WTC11 (cell line): ENCODE measurements at regions not wholly inside any gene's neighbourhood (a gene's known extent, or its start where the extent isn't known, plus 50 kb on each side); places are given as distances from the start of the nearest gene placed in this dataset.

Experiments
- ATAC-seq: fragments of 200-7000 bp; cut with Tn5 transposase; 2 replicates; pipeline ENCODE4 v1.10.0; 2021; ENCODE audit warnings: mild to moderate bottlenecking, moderate library complexity
- CTCF ChIA-PET: fragments of 300-600 bp; sonication (Branson Sonifier 250); formaldehyde crosslinking; loops from one replicate; lab custom pipeline; 2021; ENCODE audit warnings: antibody characterized with exemption; lab: Charles Lee
- POLR2A ChIA-PET: fragments of 350-600 bp; sonication (Branson Sonifier 250); formaldehyde crosslinking; loops from one replicate; lab custom pipeline; 2021; ENCODE audit warnings: antibody characterized with exemption; lab: Charles Lee
- DNase-seq: peaks from one replicate; pipeline ENCODE4 v3.0.0; 2021; ENCODE audit warnings: low spot score
- H3K27ac Mint-ChIP-seq: 2 replicates; pipeline ENCODE4 v1.8.0; 2021; ENCODE audit warnings: mixed read lengths
- H3K27me3 Mint-ChIP-seq: 2 replicates; pipeline ENCODE4 v1.8.0; 2021; ENCODE audit warnings: low read depth, mild to moderate bottlenecking, moderate library complexity, mixed read lengths
- H3K36me3 Mint-ChIP-seq: 2 replicates; pipeline ENCODE4 v1.8.0; 2021; ENCODE audit warnings: mixed read lengths
- H3K4me1 Mint-ChIP-seq: 2 replicates; pipeline ENCODE4 v1.8.0; 2022; ENCODE audit warnings: mixed read lengths
- H3K4me3 Mint-ChIP-seq: 2 replicates; pipeline ENCODE4 v1.8.0; 2021; ENCODE audit warnings: mild to moderate bottlenecking, moderate library complexity, mixed read lengths
- H3K9me3 Mint-ChIP-seq: 2 replicates; pipeline ENCODE4 v1.8.0; 2021; ENCODE audit warnings: mixed read lengths
- AR ChIP-seq: fragments of 250-450 bp; sonication (Bioruptor Pico); IDR thresholded peaks from 2 replicates; pipeline ENCODE4 v1.9.0; 2021; ENCODE audit warnings: mild to moderate bottlenecking
- E2F4 ChIP-seq: sonication (generic); formaldehyde crosslinking; IDR thresholded peaks from 2 replicates; pipeline ENCODE4 v1.8.1; 2022; ENCODE audit warnings: low read depth, mild to moderate bottlenecking, moderate library complexity, missing genetic modification reagents, borderline replicate concordance
- JUN ChIP-seq: sonication (generic); formaldehyde crosslinking; IDR thresholded peaks from 2 replicates; pipeline ENCODE4 v1.8.0; 2023; ENCODE audit warnings: mild to moderate bottlenecking, missing genetic modification reagents
- NR2C2 ChIP-seq: sonication (generic); formaldehyde crosslinking; IDR thresholded peaks from 2 replicates; pipeline ENCODE4 v1.8.0; 2022; ENCODE audit warnings: mild to moderate bottlenecking, missing genetic modification reagents
- PRRX2 ChIP-seq: fragments of 250-450 bp; sonication (Bioruptor Pico); IDR thresholded peaks from 2 replicates; pipeline ENCODE4 v1.8.0; 2021; ENCODE audit warnings: mild to moderate bottlenecking
- TEAD1 ChIP-seq: sonication (generic); formaldehyde crosslinking; IDR thresholded peaks from 2 replicates; pipeline ENCODE4 v1.8.0; 2022; ENCODE audit warnings: mild to moderate bottlenecking, missing genetic modification reagents
- TP53 ChIP-seq: sonication (generic); formaldehyde crosslinking; IDR thresholded peaks from 2 replicates; pipeline ENCODE4 v1.8.1; 2023; ENCODE audit warnings: mild to moderate bottlenecking, missing genetic modification reagents
- ZNF416 ChIP-seq: fragments of 250-450 bp; sonication (Bioruptor Pico); IDR thresholded peaks from 2 replicates; pipeline ENCODE4 v1.9.0; 2021; ENCODE audit warnings: mild to moderate bottlenecking, inconsistent platforms
- ZNF532 ChIP-seq: fragments of 250-450 bp; sonication (Bioruptor Pico); IDR thresholded peaks from 2 replicates; pipeline ENCODE4 v1.9.0; 2021; ENCODE audit warnings: mild to moderate bottlenecking, borderline replicate concordance
- TF ChIP-seq, protein P1 (sequence below): fragments of 250-450 bp; sonication (Bioruptor Pico); IDR thresholded peaks from 2 replicates; pipeline ENCODE4 v1.8.0; 2021; ENCODE audit warnings: mild to moderate bottlenecking
- TF ChIP-seq, protein P2 (sequence below): sonication (generic); formaldehyde crosslinking; IDR thresholded peaks from 2 replicates; pipeline ENCODE4 v1.8.1; 2023; ENCODE audit warnings: mild to moderate bottlenecking, moderate library complexity, missing genetic modification reagents

- ATAC-seq (no peak), DNase-seq (no peak)
- no peaks in the 10 kb centered on the region for H3K36me3 Mint-ChIP-seq
- no peaks in the 10 kb centered on the region for H3K9me3 Mint-ChIP-seq
- peaks cover 11% of the 10 kb centered on the region for H3K27me3 Mint-ChIP-seq
- H3K4me1 Mint-ChIP-seq: peaks cover 32% of the 10 kb centered on the region
- CTCF ChIA-PET: no interaction called here
- no peak overlapping the region for H3K4me3 Mint-ChIP-seq
- no peak for TF ChIP-seq TEAD1 (CRISPR knock-in tag)
- TF ChIP-seq, protein P1, sequence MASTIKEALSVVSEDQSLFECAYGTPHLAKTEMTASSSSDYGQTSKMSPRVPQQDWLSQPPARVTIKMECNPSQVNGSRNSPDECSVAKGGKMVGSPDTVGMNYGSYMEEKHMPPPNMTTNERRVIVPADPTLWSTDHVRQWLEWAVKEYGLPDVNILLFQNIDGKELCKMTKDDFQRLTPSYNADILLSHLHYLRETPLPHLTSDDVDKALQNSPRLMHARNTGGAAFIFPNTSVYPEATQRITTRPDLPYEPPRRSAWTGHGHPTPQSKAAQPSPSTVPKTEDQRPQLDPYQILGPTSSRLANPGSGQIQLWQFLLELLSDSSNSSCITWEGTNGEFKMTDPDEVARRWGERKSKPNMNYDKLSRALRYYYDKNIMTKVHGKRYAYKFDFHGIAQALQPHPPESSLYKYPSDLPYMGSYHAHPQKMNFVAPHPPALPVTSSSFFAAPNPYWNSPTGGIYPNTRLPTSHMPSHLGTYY (CRISPR knock-in tag): no peak
- POLR2A ChIA-PET: no interaction called here
- no peak overlapping the region for H3K27ac Mint-ChIP-seq
Observed at GRCh38 chr15:87211547-87211946, 1045.0 kb downstream of the NTRK3 start.

DNA sequence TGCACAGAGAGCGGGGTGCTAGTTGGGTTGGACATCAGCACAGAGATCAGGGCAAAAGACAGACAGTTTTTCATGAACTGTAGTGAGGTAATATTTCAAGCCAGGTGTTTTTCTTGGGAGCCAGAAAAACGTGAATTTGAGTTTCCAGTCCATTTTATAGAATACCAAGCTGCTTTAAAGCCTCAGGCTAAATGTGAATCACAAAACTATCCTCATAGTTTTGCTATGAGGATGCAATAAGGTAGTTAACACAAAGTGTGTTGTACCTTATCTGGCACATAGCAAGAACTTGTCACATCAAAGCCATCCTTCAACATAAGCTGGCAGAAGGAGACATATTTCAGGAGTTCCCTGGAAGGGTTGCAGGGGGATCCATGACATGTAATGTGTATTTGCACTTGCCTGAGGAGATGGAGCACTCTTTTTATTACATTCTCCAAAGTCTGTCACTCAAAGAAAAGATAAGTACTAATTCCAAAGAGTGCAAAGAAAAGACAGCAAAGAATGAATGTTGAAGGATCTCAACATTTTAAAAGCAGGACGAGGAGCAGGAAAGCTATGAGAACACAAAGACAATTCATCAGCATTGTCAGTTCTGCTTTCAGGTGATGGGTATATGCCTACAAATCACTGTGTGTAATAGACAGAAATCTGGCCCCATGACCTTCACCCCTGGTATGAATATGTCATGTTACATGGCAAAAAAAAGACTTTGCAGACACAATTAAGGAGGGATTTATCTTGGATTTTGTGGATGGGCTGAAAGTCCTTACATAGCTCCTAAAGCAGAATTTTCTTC lies 1046.4 kb downstream of the NTRK3 start:
- Mint-ChIP-seq H3K4me3 (no peak overlapping the region), H3K36me3 (no peaks in the 10 kb centered on the region), H3K27ac (no peak overlapping the region), H3K4me1 (peaks cover 27% of the 10 kb centered on the region), H3K27me3 (peaks cover 11% of the 10 kb centered on the region), H3K9me3 (0 out of 2 replicates have a peak, but pooled peaks cover under 1% of the 10 kb centered on the region)
- CTCF ChIA-PET: no interaction called here
- TF ChIP-seq ZNF532 (CRISPR knock-in tag): no peak
- TF ChIP-seq AR (CRISPR knock-in tag): no peak
- no peak for TF ChIP-seq NR2C2 (CRISPR knock-in tag)
- TF ChIP-seq E2F4 (CRISPR knock-in tag): no peak
- no peak for TF ChIP-seq JUN
- TF ChIP-seq PRRX2 (CRISPR knock-in tag): no peak
- TF ChIP-seq, protein P2, sequence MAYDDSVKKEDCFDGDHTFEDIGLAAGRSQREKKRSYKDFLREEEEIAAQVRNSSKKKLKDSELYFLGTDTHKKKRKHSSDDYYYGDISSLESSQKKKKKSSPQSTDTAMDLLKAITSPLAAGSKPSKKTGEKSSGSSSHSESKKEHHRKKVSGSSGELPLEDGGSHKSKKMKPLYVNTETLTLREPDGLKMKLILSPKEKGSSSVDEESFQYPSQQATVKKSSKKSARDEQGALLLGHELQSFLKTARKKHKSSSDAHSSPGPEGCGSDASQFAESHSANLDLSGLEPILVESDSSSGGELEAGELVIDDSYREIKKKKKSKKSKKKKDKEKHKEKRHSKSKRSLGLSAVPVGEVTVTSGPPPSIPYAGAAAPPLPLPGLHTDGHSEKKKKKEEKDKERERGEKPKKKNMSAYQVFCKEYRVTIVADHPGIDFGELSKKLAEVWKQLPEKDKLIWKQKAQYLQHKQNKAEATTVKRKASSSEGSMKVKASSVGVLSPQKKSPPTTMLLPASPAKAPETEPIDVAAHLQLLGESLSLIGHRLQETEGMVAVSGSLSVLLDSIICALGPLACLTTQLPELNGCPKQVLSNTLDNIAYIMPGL (CRISPR knock-in tag): no peak
- TF ChIP-seq TP53 (CRISPR knock-in tag): no peak
- no peak for TF ChIP-seq ZNF416
- ATAC-seq: no peak
- DNase-seq: no peak
- POLR2A ChIA-PET: no interaction called here
